WTC11 (cell line): ENCODE measurements at regions not wholly inside any gene's neighbourhood (a gene's known extent, or its start where the extent isn't known, plus 50 kb on each side); places are given as distances from the start of the nearest gene placed in this dataset.

Source experiments
- AFF4 ChIP-seq: sonication (generic); formaldehyde crosslinking; IDR thresholded peaks from 2 replicates; pipeline ENCODE4 v1.8.1; 2023; ENCODE audit warnings: mild to moderate bottlenecking, missing genetic modification reagents, borderline replicate concordance
- CTCF ChIP-seq: fragments of 200-600 bp; IDR thresholded peaks from 2 replicates; pipeline ENCODE4 v1.8.0; 2022; ENCODE audit warnings: antibody characterized with exemption
- ESRRA ChIP-seq: sonication (generic); formaldehyde crosslinking; IDR thresholded peaks from 2 replicates; pipeline ENCODE4 v1.8.1; 2022; ENCODE audit warnings: mild to moderate bottlenecking, missing genetic modification reagents, borderline replicate concordance
- SP1 ChIP-seq: sonication (generic); formaldehyde crosslinking; conservative IDR thresholded peaks from 2 replicates; pipeline ENCODE4 v1.8.1; 2022; ENCODE audit warnings: missing genetic modification reagents
- TEAD4 ChIP-seq: sonication (generic); formaldehyde crosslinking; IDR thresholded peaks from 2 replicates; pipeline ENCODE4 v1.8.0; 2022; ENCODE audit warnings: mild to moderate bottlenecking, missing genetic modification reagents
- ZNF138 ChIP-seq: sonication (generic); formaldehyde crosslinking; conservative IDR thresholded peaks from 2 replicates; pipeline ENCODE4 v1.8.1; 2022; ENCODE audit warnings: mild to moderate bottlenecking, moderate library complexity, missing genetic modification reagents
- ZNF416 ChIP-seq: fragments of 250-450 bp; sonication (Bioruptor Pico); IDR thresholded peaks from 2 replicates; pipeline ENCODE4 v1.9.0; 2021; ENCODE audit warnings: mild to moderate bottlenecking, inconsistent platforms
- TF ChIP-seq, protein P1 (sequence below): sonication (generic); formaldehyde crosslinking; IDR thresholded peaks from 2 replicates; pipeline ENCODE4 v1.8.0; 2022; ENCODE audit warnings: mild to moderate bottlenecking, missing genetic modification reagents
- TF ChIP-seq, protein P2 (sequence below): fragments of 250-450 bp; sonication (Bioruptor Pico); IDR thresholded peaks from 2 replicates; pipeline ENCODE4 v1.9.0; 2021; ENCODE audit warnings: mild to moderate bottlenecking

DNA sequence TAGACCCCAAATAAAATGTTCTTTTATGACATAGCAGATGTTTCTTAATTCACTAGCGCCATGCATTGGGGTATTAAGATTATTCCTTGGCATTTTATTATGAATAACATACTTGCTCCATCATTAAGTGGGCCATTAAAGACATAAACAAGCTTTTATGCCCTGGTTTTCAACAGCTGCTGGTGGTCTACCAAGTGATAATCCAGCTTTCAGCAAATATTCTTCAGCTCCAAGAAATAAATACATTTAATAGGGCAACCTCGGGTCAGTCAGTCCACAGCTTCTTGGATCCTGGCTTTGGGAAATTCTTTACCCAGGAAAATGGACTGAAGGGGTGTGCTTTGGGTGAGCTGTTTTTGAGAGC, 217.3 kb upstream of the IRX3 start:
- TF ChIP-seq ESRRA (CRISPR knock-in tag): no peak
- no peak for TF ChIP-seq CTCF
- TF ChIP-seq, protein P1, sequence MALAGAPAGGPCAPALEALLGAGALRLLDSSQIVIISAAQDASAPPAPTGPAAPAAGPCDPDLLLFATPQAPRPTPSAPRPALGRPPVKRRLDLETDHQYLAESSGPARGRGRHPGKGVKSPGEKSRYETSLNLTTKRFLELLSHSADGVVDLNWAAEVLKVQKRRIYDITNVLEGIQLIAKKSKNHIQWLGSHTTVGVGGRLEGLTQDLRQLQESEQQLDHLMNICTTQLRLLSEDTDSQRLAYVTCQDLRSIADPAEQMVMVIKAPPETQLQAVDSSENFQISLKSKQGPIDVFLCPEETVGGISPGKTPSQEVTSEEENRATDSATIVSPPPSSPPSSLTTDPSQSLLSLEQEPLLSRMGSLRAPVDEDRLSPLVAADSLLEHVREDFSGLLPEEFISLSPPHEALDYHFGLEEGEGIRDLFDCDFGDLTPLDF: no peak
- no peak for TF ChIP-seq ZNF416
- no peak for TF ChIP-seq ZNF138 (CRISPR knock-in tag)
- no peak for TF ChIP-seq SP1 (CRISPR knock-in tag)
- no peak for TF ChIP-seq TEAD4
- TF ChIP-seq, protein P2, sequence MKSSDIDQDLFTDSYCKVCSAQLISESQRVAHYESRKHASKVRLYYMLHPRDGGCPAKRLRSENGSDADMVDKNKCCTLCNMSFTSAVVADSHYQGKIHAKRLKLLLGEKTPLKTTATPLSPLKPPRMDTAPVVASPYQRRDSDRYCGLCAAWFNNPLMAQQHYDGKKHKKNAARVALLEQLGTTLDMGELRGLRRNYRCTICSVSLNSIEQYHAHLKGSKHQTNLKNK (CRISPR knock-in tag): no peak
- no peak for TF ChIP-seq AFF4
